Fibroblast of mammary gland (primary cell): ENCODE measurements at regions not wholly inside any gene's neighbourhood (a gene's known extent, or its start where the extent isn't known, plus 50 kb on each side); places are given as distances from the start of the nearest gene placed in this dataset.
A peak's percentile ranks its signal among the peaks of the same experiment; 100 is the strongest.

Source experiments
- DNase-seq: peaks from one replicate; pipeline ENCODE4 v3.0.0-alpha.2; 2010; ENCODE audit warnings: low read depth
- H3K4me3 ChIP-seq: 2 replicates; pipeline ENCODE4 v1.5.1; 2011; ENCODE audit warnings: low read depth, mild to moderate bottlenecking, low read length, moderate library complexity; ENCODE audit not compliant: control insufficient read depth
- TF ChIP-seq, protein P1 (sequence below): conservative IDR thresholded peaks from 2 replicates; pipeline ENCODE4 v1.5.1; 2011; ENCODE audit warnings: low read depth, low read length, inconsistent platforms; ENCODE audit not compliant: control insufficient read depth, insufficient read depth

DNA sequence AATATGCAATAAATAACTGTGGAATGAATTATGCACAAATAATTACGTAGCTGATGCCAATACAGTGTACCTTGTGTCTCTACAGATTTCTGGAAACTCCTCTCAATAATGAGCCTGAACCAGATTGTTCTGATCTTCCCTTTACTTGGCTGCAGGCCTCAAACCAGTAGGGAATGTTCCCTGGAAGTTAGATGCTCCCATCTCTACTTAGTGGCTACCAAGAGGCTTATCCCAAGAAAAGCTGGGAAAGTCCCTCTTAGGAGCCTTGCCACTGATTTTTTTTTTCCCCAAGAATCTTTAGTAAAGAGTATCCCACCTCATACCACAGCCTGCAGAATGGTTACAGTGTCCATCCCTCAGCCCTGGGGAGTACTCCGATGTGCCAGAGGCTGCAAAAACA is 702.1 kb downstream of the RFPL4B start:
- DNase-seq = peak; percentile 38
- H3K4me3 ChIP-seq = no peak overlapping the region
- TF ChIP-seq, protein P1, sequence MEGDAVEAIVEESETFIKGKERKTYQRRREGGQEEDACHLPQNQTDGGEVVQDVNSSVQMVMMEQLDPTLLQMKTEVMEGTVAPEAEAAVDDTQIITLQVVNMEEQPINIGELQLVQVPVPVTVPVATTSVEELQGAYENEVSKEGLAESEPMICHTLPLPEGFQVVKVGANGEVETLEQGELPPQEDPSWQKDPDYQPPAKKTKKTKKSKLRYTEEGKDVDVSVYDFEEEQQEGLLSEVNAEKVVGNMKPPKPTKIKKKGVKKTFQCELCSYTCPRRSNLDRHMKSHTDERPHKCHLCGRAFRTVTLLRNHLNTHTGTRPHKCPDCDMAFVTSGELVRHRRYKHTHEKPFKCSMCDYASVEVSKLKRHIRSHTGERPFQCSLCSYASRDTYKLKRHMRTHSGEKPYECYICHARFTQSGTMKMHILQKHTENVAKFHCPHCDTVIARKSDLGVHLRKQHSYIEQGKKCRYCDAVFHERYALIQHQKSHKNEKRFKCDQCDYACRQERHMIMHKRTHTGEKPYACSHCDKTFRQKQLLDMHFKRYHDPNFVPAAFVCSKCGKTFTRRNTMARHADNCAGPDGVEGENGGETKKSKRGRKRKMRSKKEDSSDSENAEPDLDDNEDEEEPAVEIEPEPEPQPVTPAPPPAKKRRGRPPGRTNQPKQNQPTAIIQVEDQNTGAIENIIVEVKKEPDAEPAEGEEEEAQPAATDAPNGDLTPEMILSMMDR = no peak

DNA sequence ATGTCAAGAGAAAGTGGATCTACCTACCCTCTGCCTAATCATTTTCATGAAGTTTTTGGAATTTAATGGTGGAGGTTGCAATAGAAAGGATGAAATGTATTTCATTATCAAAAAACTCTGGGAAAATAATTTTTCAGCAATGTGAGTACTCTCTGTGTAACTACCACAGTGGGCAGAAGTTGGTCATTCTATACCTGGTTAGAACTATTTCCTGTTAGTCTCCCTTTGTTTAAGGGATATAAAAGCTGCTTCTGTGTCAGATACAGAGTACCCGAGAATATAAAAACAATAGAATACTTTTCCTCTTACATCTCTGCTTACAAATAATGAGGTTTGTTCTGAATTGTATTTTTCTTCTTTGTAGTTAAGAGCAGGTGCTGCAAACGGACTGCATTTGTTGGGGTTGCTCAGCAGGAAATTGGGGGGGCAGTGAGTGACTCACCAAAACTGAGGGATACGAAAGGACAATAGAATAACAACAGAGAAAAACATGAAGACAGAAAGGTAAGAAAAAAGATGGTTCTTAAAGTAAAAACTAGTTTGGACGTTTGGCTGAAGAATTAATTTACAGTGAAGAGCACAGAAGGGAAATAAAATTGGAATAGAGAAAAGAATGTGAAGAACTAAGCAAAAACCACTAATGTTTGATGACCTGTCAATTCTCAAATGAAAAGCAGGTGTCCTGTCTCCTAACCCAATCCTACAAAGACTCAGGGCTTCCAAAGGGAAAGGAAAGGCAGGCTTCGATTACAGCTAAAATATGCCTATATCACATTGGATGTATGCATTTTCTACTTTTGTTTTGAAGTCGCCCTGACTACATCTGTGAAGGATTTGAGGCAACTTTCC is 703.1 kb downstream of the RFPL4B start:
- TF ChIP-seq, protein P1 = no peak

DNA sequence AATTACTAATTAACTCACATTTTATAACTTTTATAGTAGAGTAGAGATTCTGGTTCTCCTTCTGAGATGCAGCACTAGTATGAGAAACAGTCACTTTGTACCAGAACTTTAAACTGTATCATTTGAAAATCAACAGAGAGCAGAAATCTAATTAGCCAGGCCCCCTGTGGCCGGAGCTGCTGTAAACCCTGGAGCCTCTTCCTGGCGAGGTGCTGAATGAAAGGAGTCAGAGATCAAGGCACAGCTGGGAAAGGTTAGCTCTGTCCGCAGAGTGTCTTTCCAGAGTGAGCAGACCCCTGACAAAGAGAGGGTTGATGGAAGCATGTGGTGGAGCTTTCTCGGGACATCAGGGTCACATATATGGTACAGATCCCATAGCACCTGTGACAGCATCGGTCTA is 703.8 kb downstream of the RFPL4B start:
- TF ChIP-seq, protein P1 = no peak
- no peak overlapping the region for H3K4me3 ChIP-seq
- no peak for DNase-seq

More for the DNA sequence above, 703.1 kb downstream of the RFPL4B start:
- peak; percentile 63 for DNase-seq
- H3K4me3 ChIP-seq = no peak overlapping the region

DNA sequence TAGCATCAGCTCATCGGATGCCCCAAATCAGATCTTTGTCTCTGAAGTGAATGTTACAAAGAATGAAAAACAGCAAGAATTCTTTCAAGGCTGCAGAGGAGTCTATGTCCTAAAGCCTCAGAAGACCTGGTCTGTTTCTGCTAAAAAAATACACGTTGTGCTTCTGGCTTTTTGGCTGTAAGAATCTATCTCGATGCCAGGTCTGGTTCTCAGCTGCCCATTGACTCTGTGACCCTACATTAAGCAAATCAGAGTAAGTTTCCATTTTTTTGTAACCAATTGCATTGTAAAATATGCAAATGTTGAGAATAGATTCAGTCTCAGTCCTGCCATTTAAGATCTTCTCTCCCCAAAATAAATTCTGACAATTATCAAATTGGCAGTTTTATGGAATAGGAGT is 705.4 kb downstream of the RFPL4B start:
- H3K4me3 ChIP-seq = no peak overlapping the region
- TF ChIP-seq, protein P1 = no peak
- DNase-seq = no peak

DNA sequence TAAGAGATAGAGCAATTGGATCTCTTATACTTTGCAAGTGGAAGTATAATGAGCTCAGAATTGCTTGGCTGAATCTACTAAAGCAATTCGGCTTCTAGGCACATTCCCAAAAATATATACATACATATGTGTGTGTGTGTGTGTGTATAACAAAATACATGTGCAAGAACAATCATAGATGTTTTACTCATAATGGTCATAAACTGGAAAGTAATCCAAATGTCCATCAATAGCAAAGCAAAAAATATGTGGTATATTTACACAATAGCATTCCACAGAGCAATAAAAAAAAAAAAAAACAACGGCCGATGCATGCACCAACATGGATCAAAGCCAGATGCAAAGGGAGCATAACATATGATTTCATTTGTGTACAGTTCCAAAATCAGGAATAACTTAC is 707.9 kb downstream of the RFPL4B start:
- no peak for DNase-seq
- TF ChIP-seq, protein P1 = no peak
- no peak overlapping the region for H3K4me3 ChIP-seq

DNA sequence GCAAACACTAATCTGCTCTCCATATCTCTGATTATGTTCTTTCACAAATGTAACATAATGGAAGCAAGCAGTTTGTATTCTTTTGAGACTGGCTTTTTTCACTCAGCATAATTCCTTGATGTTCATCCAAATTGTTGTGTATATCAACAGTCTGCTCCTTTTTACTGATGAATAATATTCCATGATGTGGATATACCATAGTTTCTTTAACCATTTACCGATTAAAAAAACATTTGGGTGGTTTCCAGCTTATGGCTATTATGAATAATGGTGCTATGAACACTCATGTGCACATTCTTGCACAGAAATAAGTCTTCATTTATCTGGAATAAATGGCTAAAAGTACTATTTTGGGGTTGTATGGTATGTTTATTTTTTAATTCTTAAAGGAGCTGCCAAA is 708.9 kb downstream of the RFPL4B start:
- TF ChIP-seq, protein P1 = no peak
- no peak overlapping the region for H3K4me3 ChIP-seq
- DNase-seq = no peak
